ENCODE measurements at regions not wholly inside any gene's neighbourhood (a gene's known extent, or its start where the extent isn't known, plus 50 kb on each side); places are given as distances from the start of the nearest gene placed in this dataset.

GRCh38 chr3:150105025-150105424 lies 134.3 kb upstream of the PFN2 start:
- DNase-seq, result no peak
- no peak overlapping the region for H3K4ac ChIP-seq (ENCODE audit: low read depth, low read length)
- H3K27me3 Mint-ChIP-seq (ENCODE audit: low read depth), result no peaks in the 10 kb centered on the region
- no peak overlapping the region for H2BK12ac ChIP-seq (ENCODE audit: insufficient read length, low read depth, low read length)
- no peak overlapping the region for H2BK20ac ChIP-seq (ENCODE audit: low read depth, low read length, poor library complexity, severe bottlenecking)
- H3T11ph ChIP-seq (ENCODE audit: low read length), result no peak overlapping the region
- peaks cover 24 to 31% of the 10 kb centered on the region in 2 experiments for H3K4me1 Mint-ChIP-seq
- no peak overlapping the region for H2BK120ac ChIP-seq (ENCODE audit: low read depth, low read length, poor library complexity, severe bottlenecking)
- no peak overlapping the region for H3K18ac ChIP-seq (ENCODE audit: insufficient read length, low read depth, low read length)
- H3K27me3 ChIP-seq (ENCODE audit: insufficient read depth, low read length), result no peaks in the 10 kb centered on the region
- no peak overlapping the region for H4K5ac ChIP-seq (ENCODE audit: insufficient read length, low read depth, low read length)
- no peaks in the 10 kb centered on the region for H3K9me3 ChIP-seq (ENCODE audit: control insufficient read depth, low read depth, low read length)
- H3K56ac ChIP-seq (ENCODE audit: insufficient read length, low read depth, low read length), result no peak overlapping the region
- no peak overlapping the region for H3K4me3 Mint-ChIP-seq
- no peaks in the 10 kb centered on the region for H3K79me2 ChIP-seq (ENCODE audit: insufficient read depth, low read length)
- no peaks in the 10 kb centered on the region for H3K79me1 ChIP-seq (ENCODE audit: insufficient read depth, low read depth, low read length, poor library complexity, severe bottlenecking)
- no peak overlapping the region for H3K27ac ChIP-seq (ENCODE audit: insufficient read length, low read depth, low read length)
- no peak overlapping the region for H4K91ac ChIP-seq (ENCODE audit: insufficient read length, low read depth, low read length)
- H2BK5ac ChIP-seq (ENCODE audit: insufficient read length, low read length), result no peak overlapping the region
- no peak overlapping the region for H3K9ac ChIP-seq (ENCODE audit: extremely low read depth, insufficient read length, low read length)
- peaks cover 12 to 13% of the 10 kb centered on the region in 2 experiments for H3K9me3 Mint-ChIP-seq
- no peak overlapping the region for H2BK15ac ChIP-seq (ENCODE audit: low read depth, low read length)
- H2AK5ac ChIP-seq (ENCODE audit: insufficient read length, low read length), result no peak overlapping the region
- no peak overlapping the region for H3K4me2 ChIP-seq (ENCODE audit: insufficient read depth, insufficient read length, low read length)
- no peaks in the 10 kb centered on the region for H3K23me2 ChIP-seq (ENCODE audit: insufficient read length, low read depth, low read length, poor library complexity, severe bottlenecking)
- H3K23ac ChIP-seq (ENCODE audit: insufficient read length, low read depth, low read length), result no peak overlapping the region
- TF ChIP-seq, protein P1, sequence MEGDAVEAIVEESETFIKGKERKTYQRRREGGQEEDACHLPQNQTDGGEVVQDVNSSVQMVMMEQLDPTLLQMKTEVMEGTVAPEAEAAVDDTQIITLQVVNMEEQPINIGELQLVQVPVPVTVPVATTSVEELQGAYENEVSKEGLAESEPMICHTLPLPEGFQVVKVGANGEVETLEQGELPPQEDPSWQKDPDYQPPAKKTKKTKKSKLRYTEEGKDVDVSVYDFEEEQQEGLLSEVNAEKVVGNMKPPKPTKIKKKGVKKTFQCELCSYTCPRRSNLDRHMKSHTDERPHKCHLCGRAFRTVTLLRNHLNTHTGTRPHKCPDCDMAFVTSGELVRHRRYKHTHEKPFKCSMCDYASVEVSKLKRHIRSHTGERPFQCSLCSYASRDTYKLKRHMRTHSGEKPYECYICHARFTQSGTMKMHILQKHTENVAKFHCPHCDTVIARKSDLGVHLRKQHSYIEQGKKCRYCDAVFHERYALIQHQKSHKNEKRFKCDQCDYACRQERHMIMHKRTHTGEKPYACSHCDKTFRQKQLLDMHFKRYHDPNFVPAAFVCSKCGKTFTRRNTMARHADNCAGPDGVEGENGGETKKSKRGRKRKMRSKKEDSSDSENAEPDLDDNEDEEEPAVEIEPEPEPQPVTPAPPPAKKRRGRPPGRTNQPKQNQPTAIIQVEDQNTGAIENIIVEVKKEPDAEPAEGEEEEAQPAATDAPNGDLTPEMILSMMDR (conservative IDR thresholded peaks at IDR 0.05), result no peak
- peaks cover 7 to 10% (median 9%) of the 10 kb centered on the region in 3 experiments; a peak in 5 of 7 replicates for H3K36me3 Mint-ChIP-seq (ENCODE audit: insufficient read depth in 1 of 3, low read depth in 3 of 3)
- H3K14ac ChIP-seq (ENCODE audit: insufficient read depth, low read length), result no peak overlapping the region
- no peaks in the 10 kb centered on the region for H4K20me1 ChIP-seq (ENCODE audit: control insufficient read depth, insufficient read depth, insufficient read length)
- H3K4me1 ChIP-seq (ENCODE audit: insufficient read depth, low read length), result peaks cover 3% of the 10 kb centered on the region; the same call in 1 of the 2 replicates
- no CpG with 5 or more reads among the region's 1 CpG for WGBS (ENCODE audit: extremely low coverage, insufficient read length, low lambda C conversion rate)
- H2AFZ ChIP-seq (ENCODE audit: low read length), result no peak overlapping the region
- no peak overlapping the region for H4K8ac ChIP-seq (replicated peaks; ENCODE audit: insufficient read length, low read depth, low read length)
- H3K27ac Mint-ChIP-seq, result no peak overlapping the region
